ENCODE measurements at regions not wholly inside any gene's neighbourhood (a gene's known extent, or its start where the extent isn't known, plus 50 kb on each side); places are given as distances from the start of the nearest gene placed in this dataset.
"Not testable (repeated sequence)": the region's sequence is repeated elsewhere in the genome, so short reads cannot be mapped to it uniquely, and the experiment has no call there.

GRCh38 chr7:114817036-114817435, 104.9 kb upstream of the MDFIC start:
- intact Hi-C loops (cut with micrococcal nuclease); DNase-seq (ENCODE audit: low spot score); H3K4me3 Mint-ChIP-seq (ENCODE audit: low read depth): not testable (repeated sequence)

GRCh38 chr7:114818501-114818900, 103.4 kb upstream of the MDFIC start:
- DNase-seq (ENCODE audit: low spot score): no peak
- intact Hi-C loops (cut with micrococcal nuclease): loop anchor here (1.0 kb wide), 3 partner anchors 15 to 41 kb away; no protein-coding TSS in a partner anchor

More at GRCh38 chr7:114817036-114817435, 104.9 kb upstream of the MDFIC start:
- Mint-ChIP-seq H3K4me1 (ENCODE audit: low read depth) (peaks cover 49% of the 10 kb centered on the region), H3K9me3 (peaks cover 11% of the 10 kb centered on the region), H3K36me3 (ENCODE audit: low read depth) (peaks cover 14% of the 10 kb centered on the region)
- not testable (repeated sequence) for H3K27me3 Mint-ChIP-seq (ENCODE audit: low read depth); H3K27ac Mint-ChIP-seq

GRCh38 chr7:114819616-114820362, 102.1 kb upstream of the MDFIC start:
- intact Hi-C loops (cut with micrococcal nuclease): no loop called here
- Mint-ChIP-seq H3K9me3 (peaks cover 14% of the 10 kb centered on the region), H3K36me3 (ENCODE audit: low read depth) (peaks cover 18% of the 10 kb centered on the region), H3K4me3 (ENCODE audit: low read depth) (no peak overlapping the region), H3K27me3 (ENCODE audit: low read depth) (no peaks in the 10 kb centered on the region), H3K4me1 (ENCODE audit: low read depth) (peaks cover 29% of the 10 kb centered on the region), H3K27ac (no peak overlapping the region)
- no peak for DNase-seq (ENCODE audit: low spot score)

More at GRCh38 chr7:114818501-114818900, 103.4 kb upstream of the MDFIC start:
- Mint-ChIP-seq H3K4me1 (ENCODE audit: low read depth) (peaks cover 39% of the 10 kb centered on the region), H3K36me3 (ENCODE audit: low read depth) (peaks cover 15% of the 10 kb centered on the region), H3K27me3 (ENCODE audit: low read depth) (no peaks in the 10 kb centered on the region), H3K27ac (peak overlapping the region; percentile 13), H3K9me3 (peaks cover 11% of the 10 kb centered on the region), H3K4me3 (ENCODE audit: low read depth) (no peak overlapping the region)

- Mint-ChIP-seq H3K36me3 (ENCODE audit: low read depth) (peaks cover 26% of the 10 kb centered on the region), H3K27ac (peak overlapping the region; percentile 48), H3K9me3 (peaks cover 25% of the 10 kb centered on the region), H3K4me1 (ENCODE audit: low read depth) (peaks cover 39% of the 10 kb centered on the region), H3K4me3 (ENCODE audit: low read depth) (no peak overlapping the region), H3K27me3 (ENCODE audit: low read depth) (no peaks in the 10 kb centered on the region)
- no peak for DNase-seq (ENCODE audit: low spot score)
- intact Hi-C loops (cut with micrococcal nuclease): no loop called here
These were observed 100.6 kb upstream of the MDFIC start for GRCh38 chr7:114821030-114821900.

DNA sequence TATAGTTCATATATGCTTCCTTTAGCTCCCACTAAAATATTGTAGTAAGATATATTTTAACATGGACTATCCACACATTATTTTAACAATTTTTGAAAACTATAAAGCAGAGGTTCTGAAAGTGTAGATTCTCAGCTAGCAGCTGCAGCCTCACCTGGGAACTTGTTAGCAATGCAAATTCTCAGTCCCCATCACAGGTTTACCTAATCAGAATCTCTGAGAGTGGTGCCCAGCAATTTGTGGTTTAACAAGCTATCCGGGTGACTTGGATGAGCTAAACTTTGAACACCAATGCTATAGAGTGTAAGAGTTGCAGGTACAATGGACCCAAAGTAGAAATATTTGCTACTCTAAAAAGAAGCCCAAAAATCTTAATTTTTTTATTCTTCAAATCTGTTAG, 99.8 kb upstream of the MDFIC start:
- Mint-ChIP-seq H3K27me3 (ENCODE audit: low read depth) (no peaks in the 10 kb centered on the region), H3K4me1 (ENCODE audit: low read depth) (peaks cover 39% of the 10 kb centered on the region), H3K4me3 (ENCODE audit: low read depth) (no peak overlapping the region), H3K27ac (no peak overlapping the region), H3K9me3 (peaks cover 23% of the 10 kb centered on the region), H3K36me3 (ENCODE audit: low read depth) (peaks cover 23% of the 10 kb centered on the region)
- intact Hi-C loops (cut with micrococcal nuclease): no loop called here
- DNase-seq (ENCODE audit: low spot score): no peak

DNA sequence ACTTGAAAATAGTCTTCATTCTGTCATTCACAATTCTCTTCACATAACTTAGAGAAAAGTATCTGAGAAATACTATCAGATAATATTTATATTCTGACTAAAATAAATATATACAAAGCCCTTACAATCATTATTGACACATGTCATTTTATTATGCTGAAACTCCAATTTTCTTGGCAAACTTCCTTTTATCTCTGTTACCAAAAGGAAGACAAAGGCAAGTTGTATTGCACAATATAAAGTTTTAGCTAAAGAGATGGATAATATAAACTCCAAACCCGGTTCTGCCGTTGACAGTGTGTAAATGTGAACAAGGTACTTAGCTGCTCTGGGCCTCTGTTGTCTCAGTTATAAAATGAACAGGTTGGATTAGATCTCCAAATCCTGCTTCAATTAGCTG, 99.0 kb upstream of the MDFIC start:
- no peak for DNase-seq (ENCODE audit: low spot score)
- H3K9me3 Mint-ChIP-seq: peaks cover 30% of the 10 kb centered on the region
- H3K27me3 Mint-ChIP-seq (ENCODE audit: low read depth): no peaks in the 10 kb centered on the region
- H3K4me3 Mint-ChIP-seq (ENCODE audit: low read depth): no peak overlapping the region
- H3K4me1 Mint-ChIP-seq (ENCODE audit: low read depth): peaks cover 39% of the 10 kb centered on the region
- H3K36me3 Mint-ChIP-seq (ENCODE audit: low read depth): peaks cover 29% of the 10 kb centered on the region
- intact Hi-C loops (cut with micrococcal nuclease): no loop called here
- no peak overlapping the region for H3K27ac Mint-ChIP-seq

DNA sequence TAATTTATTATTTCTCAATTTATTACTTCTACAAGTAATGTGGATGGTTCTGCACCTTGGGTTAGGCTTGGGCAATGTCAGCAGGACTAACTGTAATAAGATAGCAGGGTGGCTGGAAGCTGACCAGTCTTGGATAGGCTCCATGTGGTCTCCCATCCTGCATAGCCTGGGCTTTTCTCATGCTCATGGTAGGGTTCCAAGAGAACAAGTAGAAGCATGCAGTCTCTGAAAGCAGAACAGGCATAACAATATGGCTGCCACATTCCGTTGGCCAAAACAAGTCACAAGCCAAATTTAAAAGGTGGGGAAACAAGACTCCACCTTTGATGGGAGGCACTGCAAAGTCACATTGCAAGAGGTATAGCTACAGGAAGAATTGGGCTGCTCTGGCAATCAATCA, 98.6 kb upstream of the MDFIC start:
- peaks cover 36% of the 10 kb centered on the region for H3K4me1 Mint-ChIP-seq (ENCODE audit: low read depth)
- H3K36me3 Mint-ChIP-seq (ENCODE audit: low read depth): peaks cover 32% of the 10 kb centered on the region
- H3K27me3 Mint-ChIP-seq (ENCODE audit: low read depth): no peaks in the 10 kb centered on the region
- H3K9me3 Mint-ChIP-seq: peaks cover 34% of the 10 kb centered on the region
- intact Hi-C loops (cut with micrococcal nuclease): no loop called here
- H3K4me3 Mint-ChIP-seq (ENCODE audit: low read depth): no peak overlapping the region
- no peak overlapping the region for H3K27ac Mint-ChIP-seq
- DNase-seq (ENCODE audit: low spot score): no peak

- no peaks in the 10 kb centered on the region for H3K27me3 Mint-ChIP-seq (ENCODE audit: low read depth)
- H3K4me3 Mint-ChIP-seq (ENCODE audit: low read depth): peak overlapping the region; percentile 7
- peak; percentile 41 for DNase-seq (ENCODE audit: low spot score)
- H3K27ac Mint-ChIP-seq: peak overlapping the region; percentile 95
- intact Hi-C loops (cut with micrococcal nuclease): loop anchor here (1.0 kb wide), 2 partner anchors 8 to 23 kb away; no protein-coding TSS in a partner anchor
- peaks cover 38% of the 10 kb centered on the region for H3K36me3 Mint-ChIP-seq (ENCODE audit: low read depth)
- H3K9me3 Mint-ChIP-seq: peaks cover 41% of the 10 kb centered on the region
- H3K4me1 Mint-ChIP-seq (ENCODE audit: low read depth): peaks cover 28% of the 10 kb centered on the region
These were observed 96.4 kb upstream of the MDFIC start for GRCh38 chr7:114825423-114825951.

DNA sequence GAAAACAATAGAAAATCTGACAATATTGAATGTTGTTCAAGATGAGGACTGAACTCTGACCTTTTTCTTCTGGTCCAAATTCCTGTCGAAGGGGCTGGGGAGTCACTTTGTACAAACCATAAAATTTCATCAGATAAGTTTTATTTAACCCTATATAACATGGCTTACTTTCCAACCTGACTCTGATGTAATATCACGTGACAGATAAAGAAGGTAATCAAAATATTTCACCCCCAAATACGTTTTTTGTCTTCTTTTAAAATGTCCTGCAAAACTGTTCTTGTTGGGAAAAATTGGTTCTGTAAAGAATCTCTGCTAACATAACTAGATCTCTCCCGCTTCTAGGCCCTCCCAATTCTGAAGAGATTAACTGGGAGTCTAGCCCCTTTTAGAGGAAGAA, 90.9 kb upstream of the MDFIC start:
- Mint-ChIP-seq H3K36me3 (ENCODE audit: low read depth) (peaks cover 41% of the 10 kb centered on the region), H3K27me3 (ENCODE audit: low read depth) (no peaks in the 10 kb centered on the region), H3K4me3 (ENCODE audit: low read depth) (no peak overlapping the region), H3K9me3 (peaks cover 36% of the 10 kb centered on the region), H3K4me1 (ENCODE audit: low read depth) (peaks cover 42% of the 10 kb centered on the region), H3K27ac (peak overlapping the region; percentile 98)
- DNase-seq (ENCODE audit: low spot score): no peak
- intact Hi-C loops (cut with micrococcal nuclease): loop anchor here (10.0 kb wide), 1 partner anchor 786 kb away; no protein-coding TSS in a partner anchor

GRCh38 chr7:114832906-114833595, 88.8 kb upstream of the MDFIC start:
- H3K9me3 Mint-ChIP-seq: peaks cover 17% of the 10 kb centered on the region
- no peak for DNase-seq (ENCODE audit: low spot score)
- H3K27me3 Mint-ChIP-seq (ENCODE audit: low read depth): no peaks in the 10 kb centered on the region
- peak overlapping the region; percentile 56 for H3K4me3 Mint-ChIP-seq (ENCODE audit: low read depth)
- peak overlapping the region; percentile 98 for H3K27ac Mint-ChIP-seq
- intact Hi-C loops (cut with micrococcal nuclease): loop anchor here (1.0 to 10.0 kb wide), 9 partner anchors 8 to 788 kb away; no protein-coding TSS in a partner anchor
- H3K36me3 Mint-ChIP-seq (ENCODE audit: low read depth): peaks cover 29% of the 10 kb centered on the region
- H3K4me1 Mint-ChIP-seq (ENCODE audit: low read depth): peaks cover 46% of the 10 kb centered on the region

DNA sequence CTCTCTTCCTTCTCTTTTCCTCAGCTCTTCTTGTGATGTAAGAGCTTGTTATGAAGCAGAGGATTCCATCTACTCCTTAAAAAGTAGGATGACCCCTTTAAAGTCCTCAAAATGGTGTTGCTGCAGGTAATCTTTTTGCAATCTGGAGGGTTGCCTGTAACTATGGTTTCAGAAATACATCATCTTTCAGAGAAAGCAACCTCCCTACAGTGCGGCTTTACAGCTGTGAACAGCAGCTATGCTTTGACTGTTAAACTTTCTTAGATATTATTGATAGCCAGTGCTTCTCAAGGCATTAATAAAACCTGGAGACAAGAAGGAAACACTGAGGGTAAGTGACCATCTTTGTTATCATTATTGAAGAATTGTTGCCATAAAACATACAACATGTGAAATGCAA, 86.6 kb upstream of the MDFIC start:
- intact Hi-C loops (cut with micrococcal nuclease): loop anchor here (10.0 kb wide), 1 partner anchor 791 kb away; no protein-coding TSS in a partner anchor
- H3K27ac Mint-ChIP-seq: peak overlapping the region; percentile 83
- peaks cover 23% of the 10 kb centered on the region for H3K36me3 Mint-ChIP-seq (ENCODE audit: low read depth)
- H3K9me3 Mint-ChIP-seq: peaks cover 8% of the 10 kb centered on the region
- peak overlapping the region; percentile 54 for H3K4me3 Mint-ChIP-seq (ENCODE audit: low read depth)
- no peak for DNase-seq (ENCODE audit: low spot score)
- peaks cover 2% of the 10 kb centered on the region for H3K27me3 Mint-ChIP-seq (ENCODE audit: low read depth)
- H3K4me1 Mint-ChIP-seq (ENCODE audit: low read depth): peaks cover 51% of the 10 kb centered on the region

DNA sequence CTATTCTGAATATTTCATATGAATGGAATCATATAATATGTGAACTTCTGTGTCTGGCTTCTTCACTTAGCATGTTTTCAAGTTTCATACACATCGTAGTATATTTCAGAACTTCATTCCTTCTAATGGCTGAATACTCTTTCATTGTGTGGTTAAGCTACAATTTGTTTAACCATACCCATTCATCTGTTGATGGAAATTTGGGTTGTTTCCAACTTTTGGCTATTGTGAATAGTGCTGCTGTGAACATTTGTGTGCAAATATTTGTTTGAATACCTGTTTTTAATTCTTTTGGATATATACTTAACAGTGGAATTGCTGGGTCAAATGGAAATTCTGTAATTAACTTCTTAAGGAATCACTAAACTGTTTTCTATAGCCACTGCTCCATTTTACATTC, 86.0 kb upstream of the MDFIC start:
- DNase-seq (ENCODE audit: low spot score): no peak
- Mint-ChIP-seq H3K36me3 (ENCODE audit: low read depth) (peaks cover 19% of the 10 kb centered on the region), H3K27me3 (ENCODE audit: low read depth) (peaks cover 2% of the 10 kb centered on the region), H3K4me1 (ENCODE audit: low read depth) (peaks cover 51% of the 10 kb centered on the region), H3K27ac (peak overlapping the region; percentile 55), H3K9me3 (peaks cover 7% of the 10 kb centered on the region), H3K4me3 (ENCODE audit: low read depth) (peak overlapping the region; percentile 79)
- intact Hi-C loops (cut with micrococcal nuclease): loop anchor here (2.0 to 10.0 kb wide), 2 partner anchors 21 to 791 kb away; no protein-coding TSS in a partner anchor

Measured in activated T-helper 2 cell treated with anti-CD3 and anti-CD28 coated beads, Interferon-gamma antibody, Interleukin-2, Interleukin-4, amounts not matched to agents 10 μg/mL and 5 μg/mL and 100 μg/mL, durations not matched to agents 14 hours and 24 hours and 36 hours (primary cell).